HG03575 (cell line): ENCODE measurements at regions not wholly inside any gene's neighbourhood (a gene's known extent, or its start where the extent isn't known, plus 50 kb on each side); places are given as distances from the start of the nearest gene placed in this dataset.
"Not testable (repeated sequence)": the region's sequence is repeated elsewhere in the genome, so short reads cannot be mapped to it uniquely, and the experiment has no call there.

Experiments used
- ATAC-seq: cut with Tn5 transposase; IDR thresholded peaks from one replicate; pipeline ENCODE4 v1.9.1; 2021; ENCODE audit not compliant: unreplicated experiment, insufficient number of reproducible peaks, low FRiP score; ENCODE audit errors: extremely low read depth

DNA sequence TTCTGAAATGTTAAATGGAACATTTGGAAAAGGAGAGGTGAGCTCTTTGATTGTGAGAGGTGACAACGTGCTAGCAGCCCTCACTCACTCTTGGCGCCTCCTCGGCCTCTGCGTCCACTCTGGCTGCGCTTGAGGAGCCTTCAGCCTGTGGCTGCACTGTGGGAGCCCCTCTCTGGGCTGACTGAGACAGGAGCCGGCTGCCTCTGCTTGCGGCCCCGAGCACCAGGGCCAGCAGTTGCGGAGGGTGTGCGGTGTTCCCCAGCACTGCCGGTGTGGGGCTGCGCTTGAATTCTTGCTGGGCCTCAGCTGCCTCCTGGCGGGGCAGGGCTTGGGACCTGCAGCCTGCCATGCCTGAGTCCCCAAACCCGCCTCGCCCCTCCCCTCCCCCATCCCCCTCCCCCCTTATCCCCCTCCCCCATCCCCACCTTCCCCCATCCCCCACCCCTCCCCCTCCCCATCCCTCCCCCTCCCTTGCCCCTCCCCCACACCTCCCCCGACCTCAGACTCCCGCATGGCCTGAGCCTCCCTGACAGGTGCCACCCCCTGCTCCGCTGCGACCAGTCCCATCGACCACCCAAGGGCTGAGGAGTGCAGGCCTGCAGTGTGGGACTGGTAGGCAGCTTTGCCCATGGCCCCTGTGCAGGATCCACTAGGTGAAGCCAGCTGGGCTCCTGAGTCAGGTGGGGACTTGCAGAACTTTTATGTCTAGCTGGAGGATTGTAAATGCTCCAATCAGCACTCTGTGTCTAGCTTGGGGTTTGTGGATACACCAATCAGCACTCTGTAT is 411.0 kb downstream of the OLFM4 start:
- no peak for ATAC-seq

DNA sequence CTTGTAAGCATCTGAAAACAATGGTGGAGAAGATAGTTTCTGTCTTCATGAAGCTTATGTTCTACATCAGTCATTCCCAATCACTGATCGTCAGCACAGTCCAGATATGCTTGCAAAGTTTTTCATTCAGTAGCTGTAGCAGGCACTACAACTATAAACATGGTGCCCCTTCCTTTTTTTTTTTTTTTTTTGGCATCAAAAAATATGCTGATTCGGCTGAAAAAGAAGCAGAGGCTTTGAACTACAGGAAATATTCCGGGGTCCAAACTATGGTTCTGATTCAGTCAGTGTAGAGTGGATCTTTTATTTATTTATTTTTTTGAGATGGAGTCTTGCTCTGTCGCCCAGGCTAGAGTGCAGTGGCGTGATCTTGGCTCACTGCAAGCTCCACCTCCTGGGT is 414.4 kb downstream of the OLFM4 start:
- no peak for ATAC-seq

DNA sequence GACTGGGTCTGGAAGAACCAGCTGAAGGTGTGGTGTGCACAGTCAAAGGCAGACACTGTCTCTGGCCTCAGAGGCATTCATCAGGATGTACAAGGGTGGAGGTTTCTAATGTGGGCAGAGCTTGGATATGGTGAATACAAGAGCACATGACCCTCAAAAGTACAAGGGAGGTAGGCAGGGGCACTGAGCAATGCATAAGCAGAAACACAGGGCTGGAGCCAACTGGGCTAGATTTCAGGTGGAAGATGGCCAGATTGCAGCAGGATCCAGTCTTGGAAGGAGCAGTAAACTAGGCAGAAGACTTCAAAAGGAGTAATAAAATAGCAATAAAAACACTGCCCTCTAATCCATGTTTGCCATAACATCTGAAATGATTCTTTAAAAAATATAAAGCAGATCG is 417.1 kb downstream of the OLFM4 start:
- no peak for ATAC-seq

DNA sequence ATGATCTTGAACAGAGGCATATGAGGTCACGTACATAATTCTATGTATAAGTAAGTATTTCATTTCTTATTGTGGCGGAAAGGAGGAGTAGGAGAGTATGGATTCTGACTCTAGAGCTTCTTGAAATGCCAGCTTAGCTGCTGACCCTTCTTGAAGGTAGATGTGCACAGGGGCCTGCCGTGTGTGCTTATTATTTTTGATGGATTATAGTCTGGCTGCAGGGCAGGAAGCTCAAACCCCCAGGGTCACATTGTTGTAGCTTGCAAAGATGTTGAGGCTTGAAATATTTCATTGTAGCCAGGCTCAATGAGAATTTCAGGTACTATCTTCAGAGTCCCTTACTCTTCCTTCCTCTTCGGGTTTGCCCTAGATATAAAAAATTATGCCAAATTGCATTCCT is 418.8 kb downstream of the OLFM4 start:
- ATAC-seq: no peak

DNA sequence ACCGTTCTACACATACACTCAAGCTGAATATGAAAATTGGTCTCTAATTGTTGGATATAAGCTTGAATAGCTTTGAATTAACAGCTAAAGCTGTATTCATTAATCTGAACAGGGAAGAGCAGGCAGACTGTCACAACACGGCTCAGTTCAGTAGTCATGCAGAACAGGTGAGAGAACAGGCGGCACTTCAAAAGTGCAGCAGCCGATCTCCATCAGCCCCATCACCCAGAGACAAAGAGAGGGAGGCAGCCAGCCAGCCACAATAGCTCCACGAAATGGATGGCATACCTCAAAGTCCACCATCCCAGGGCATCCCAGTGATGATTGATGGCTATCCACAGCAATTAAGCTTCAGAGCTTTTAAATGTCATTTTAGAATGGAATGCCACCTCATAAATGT is 419.2 kb downstream of the OLFM4 start:
- ATAC-seq: no peak

- not testable (repeated sequence) for ATAC-seq
These were observed 423.7 kb downstream of the OLFM4 start for GRCh38 chr13:53452263-53452808.

DNA sequence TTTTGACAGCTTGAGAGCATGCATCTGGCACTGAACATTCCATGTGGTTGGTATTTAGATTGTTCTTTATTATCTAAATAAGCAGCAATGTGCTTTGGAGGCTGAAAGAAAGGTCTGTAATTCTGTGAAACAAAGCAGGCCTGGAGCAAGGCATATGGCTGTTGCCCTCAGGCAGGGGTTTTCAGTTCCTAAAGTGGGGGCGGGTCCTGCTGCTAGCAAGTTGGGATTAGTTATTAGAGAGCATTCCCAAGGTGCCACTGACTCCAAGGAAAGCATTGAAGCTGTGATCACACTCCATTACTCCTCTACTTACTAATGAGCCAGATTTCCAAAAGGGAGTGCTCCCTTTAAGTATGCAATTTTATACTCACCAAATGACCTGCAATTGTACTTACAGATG is 432.2 kb downstream of the OLFM4 start:
- no peak for ATAC-seq

DNA sequence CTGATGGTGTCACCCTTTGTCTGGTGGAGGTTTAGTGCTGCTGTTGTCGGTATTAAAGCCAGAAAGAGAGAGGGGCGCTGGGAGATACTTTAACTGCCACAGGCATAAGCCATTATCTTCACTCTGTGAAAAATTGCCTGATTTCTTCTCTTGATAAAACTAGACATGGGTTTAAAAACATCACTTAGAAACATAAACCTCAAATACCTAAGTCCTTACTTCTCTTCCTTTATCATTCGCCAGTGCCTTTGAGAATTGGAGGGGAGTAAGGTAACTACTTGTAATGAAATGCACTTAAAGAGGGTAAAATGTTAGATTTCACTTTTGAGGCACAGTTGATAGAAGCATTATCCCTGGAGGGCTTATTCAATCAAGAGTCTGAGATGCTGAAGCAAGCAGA is 434.5 kb downstream of the OLFM4 start:
- ATAC-seq: no peak

DNA sequence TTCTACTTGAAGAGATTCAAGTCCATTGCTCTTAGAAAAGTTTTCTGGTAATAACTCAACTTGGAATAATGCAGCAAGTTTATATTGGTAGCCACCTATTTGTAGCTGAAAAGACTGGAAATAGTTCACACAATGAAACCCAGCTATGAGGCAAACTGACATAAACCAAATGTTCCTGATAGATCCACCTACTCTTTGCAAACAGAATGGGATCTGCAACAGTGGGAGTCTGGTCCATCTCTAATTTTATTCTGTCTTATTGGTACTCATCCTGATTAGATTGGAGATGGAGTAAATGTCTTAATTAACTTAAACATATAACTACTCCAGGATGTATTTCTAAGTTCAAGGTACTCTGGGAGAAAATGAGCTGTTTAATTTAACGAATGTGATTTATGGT is 438.0 kb downstream of the OLFM4 start:
- no peak for ATAC-seq

DNA sequence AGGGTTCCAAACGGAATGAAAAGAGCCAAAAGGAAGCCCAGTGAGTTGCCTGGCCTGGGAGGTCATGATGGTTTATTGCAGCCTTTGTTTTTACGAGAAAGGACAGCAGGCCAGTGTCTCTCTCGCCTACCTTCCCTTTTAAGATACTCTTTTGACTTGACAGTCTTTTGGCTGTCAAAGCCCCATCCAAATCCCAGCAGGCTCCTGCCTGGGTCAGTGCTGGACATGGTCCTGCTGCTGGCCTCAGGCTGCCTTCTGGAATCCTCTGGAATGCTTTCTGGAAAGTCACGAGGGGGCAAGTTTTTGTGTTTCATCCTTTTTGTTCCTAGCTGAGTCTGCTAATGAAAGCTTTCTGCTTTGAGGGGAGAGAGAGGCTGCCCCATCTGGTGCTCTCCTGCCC is 444.8 kb downstream of the OLFM4 start:
- ATAC-seq: no peak

DNA sequence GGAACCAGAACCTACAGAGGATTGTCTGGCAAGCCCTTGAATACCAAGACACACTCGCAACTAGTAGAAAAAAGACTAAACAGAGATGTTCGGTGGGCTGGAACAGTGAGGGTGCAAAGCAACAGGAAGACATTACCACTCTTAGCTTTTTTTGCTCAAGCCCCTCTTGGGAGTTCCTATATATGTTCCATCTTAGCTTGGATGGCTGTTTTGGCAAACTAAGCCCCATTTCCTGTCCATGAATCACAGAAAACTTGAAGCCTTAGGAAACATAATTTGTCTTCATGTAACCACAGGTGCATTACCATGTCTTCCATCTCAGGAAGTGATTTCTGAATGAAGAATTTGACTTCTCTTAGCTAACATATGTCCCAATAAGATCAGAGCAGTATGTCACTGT is 446.3 kb downstream of the OLFM4 start:
- ATAC-seq: no peak

GRCh38 chr13:53490752-53491151 is 462.1 kb downstream of the OLFM4 start:
- ATAC-seq: no peak

DNA sequence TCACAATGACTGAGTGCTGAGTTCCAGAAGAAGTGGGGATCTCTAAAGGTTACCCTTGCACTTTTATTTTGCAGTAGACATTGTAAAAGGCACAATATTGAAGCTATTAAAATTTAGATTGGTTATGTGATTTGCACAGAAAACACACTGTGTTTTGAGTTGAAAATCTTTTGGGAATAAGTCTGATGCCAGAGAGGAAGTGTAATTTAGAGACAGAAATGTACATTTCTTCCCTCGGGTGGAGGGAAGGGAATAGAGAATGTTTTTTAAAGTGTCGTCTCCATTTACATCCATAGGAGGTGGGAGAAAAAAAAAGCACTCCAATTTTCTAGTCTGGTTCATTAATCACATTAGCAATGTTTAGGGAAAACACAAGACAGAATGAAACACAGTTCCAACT is 465.8 kb downstream of the OLFM4 start:
- no peak for ATAC-seq

DNA sequence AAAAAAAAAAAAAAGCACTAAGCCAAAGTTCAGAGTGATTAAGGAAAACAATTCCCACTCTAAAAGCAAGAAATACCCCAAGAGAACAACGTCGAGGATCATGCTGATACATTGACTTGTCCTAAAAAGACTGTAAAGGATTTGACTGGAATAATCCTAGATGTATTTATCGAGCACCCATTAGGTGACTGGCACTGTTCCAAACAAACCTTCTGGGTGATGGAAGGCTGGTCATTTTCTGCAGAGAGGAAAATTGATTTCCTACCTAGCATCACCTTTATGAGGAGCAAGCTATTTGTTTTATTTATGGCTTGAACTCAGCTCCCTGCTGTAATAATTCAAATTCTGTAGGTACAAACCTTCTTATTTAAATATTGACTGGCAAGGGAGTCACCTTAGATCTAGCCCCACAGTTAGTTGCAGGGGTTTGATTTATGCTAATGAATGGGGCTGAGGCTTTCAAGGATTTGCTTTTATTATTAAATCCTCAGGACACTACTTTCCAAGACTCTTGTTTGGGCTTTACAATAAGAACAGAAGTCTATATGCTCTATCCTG is 471.0 kb downstream of the OLFM4 start:
- no peak for ATAC-seq

GRCh38 chr13:53501387-53501786 is 472.8 kb downstream of the OLFM4 start:
- no peak for ATAC-seq

- no peak for ATAC-seq
These were observed 479.1 kb downstream of the OLFM4 start for GRCh38 chr13:53507741-53508140.

GRCh38 chr13:53512635-53513034 is 484.0 kb downstream of the OLFM4 start:
- no peak for ATAC-seq

- ATAC-seq: no peak
These were observed 484.6 kb downstream of the OLFM4 start for GRCh38 chr13:53513226-53513625.

DNA sequence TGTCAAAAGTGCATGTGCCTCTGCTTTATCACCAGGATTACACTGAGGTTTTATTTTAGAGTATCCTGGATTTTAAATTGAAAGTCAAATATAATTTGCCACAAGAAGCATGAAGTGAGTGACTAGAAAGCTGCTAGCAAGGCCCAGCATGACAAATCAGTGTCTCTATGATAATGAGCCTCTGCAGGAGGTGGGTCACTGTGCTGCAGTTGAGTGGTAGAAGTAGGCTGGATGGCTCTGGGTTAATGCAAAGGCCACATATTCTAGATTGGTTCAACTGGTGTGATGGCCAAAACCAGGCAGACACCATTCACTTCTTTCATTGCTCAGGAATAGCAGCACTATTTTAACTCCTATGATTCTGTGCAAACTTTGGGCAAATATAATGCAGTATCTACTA is 491.5 kb downstream of the OLFM4 start:
- no peak for ATAC-seq

- no peak for ATAC-seq
These were observed 493.4 kb downstream of the OLFM4 start for GRCh38 chr13:53522034-53522433.

DNA sequence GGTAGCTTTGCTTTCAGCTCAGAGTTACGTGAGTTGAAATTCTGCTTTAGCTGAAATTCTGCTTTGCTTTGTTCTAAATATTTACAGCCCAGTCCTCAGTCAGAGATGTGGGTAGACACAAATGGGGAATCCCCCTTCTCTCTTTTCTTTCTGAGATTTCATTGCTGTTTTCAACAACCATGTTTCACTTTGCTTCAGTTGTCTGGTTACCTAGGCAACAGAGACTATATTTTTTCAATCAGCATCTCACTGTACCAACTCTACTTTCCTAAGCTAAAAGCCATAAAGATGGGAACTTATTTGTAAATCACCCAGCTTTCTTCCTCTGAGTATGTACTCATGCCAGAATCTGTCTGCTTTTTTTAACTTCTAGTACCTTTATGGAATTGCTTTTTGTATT is 509.0 kb downstream of the OLFM4 start:
- no peak for ATAC-seq
